ENCODE measurements at regions not wholly inside any gene's neighbourhood (a gene's known extent, or its start where the extent isn't known, plus 50 kb on each side); places are given as distances from the start of the nearest gene placed in this dataset.
"Not testable (repeated sequence)": the region's sequence is repeated elsewhere in the genome, so short reads cannot be mapped to it uniquely, and the experiment has no call there.

GRCh38 chr2:142572346-142573132 lies 304.9 kb upstream of the KYNU start:
- DNase-seq = no peak
- H3K9me3 Mint-ChIP-seq = peaks cover 16% of the 10 kb centered on the region
- no peak for TF ChIP-seq CTCF (IDR thresholded peaks at IDR 0.05)
- no peak overlapping the region for H3K4me3 Mint-ChIP-seq
- H3K36me3 Mint-ChIP-seq (ENCODE audit: low read depth) = peaks cover 4% of the 10 kb centered on the region; the same call in 1 of the 2 replicates
- H3K27ac Mint-ChIP-seq = no peak overlapping the region
- no peaks in the 10 kb centered on the region; the same call in 1 of the 2 replicates for H3K27me3 Mint-ChIP-seq (ENCODE audit: insufficient read depth)
- H3K4me1 Mint-ChIP-seq (ENCODE audit: low read depth) = no peaks in the 10 kb centered on the region

DNA sequence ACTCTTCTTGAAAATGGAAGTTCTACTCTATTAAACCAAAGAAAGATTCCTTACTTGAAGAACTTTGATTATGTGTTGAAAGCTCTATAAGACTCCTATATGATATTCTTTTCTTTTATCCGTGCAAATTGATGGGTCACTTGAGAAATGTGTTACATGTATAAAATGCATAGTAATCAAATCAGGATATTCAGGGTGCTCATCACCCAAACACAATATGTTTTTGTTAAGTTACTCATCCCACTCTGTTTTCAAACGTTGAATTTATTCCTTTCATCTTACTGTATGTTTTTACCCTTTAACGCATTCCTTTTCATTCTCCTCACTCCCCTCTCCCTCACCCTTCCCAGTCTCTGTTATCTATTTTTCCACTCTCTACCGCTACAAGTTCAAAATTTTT lies 305.5 kb upstream of the KYNU start:
- no peak for TF ChIP-seq CTCF (IDR thresholded peaks at IDR 0.05)
- Mint-ChIP-seq H3K4me3 (no peak overlapping the region), H3K27ac (no peak overlapping the region), H3K27me3 (ENCODE audit: insufficient read depth) (no peaks in the 10 kb centered on the region; the same call in 1 of the 2 replicates), H3K36me3 (ENCODE audit: low read depth) (peaks cover 4% of the 10 kb centered on the region; the same call in 1 of the 2 replicates), H3K9me3 (peaks cover 12% of the 10 kb centered on the region), H3K4me1 (ENCODE audit: low read depth) (no peaks in the 10 kb centered on the region)
- no peak for DNase-seq

GRCh38 chr2:142562900-142563299 lies 314.6 kb upstream of the KYNU start:
- Mint-ChIP-seq H3K36me3 (ENCODE audit: low read depth) (no peaks in the 10 kb centered on the region), H3K27ac (no peak overlapping the region), H3K27me3 (ENCODE audit: insufficient read depth) (no peaks in the 10 kb centered on the region; the same call in 1 of the 2 replicates), H3K4me3 (no peak overlapping the region), H3K9me3 (peaks cover 26% of the 10 kb centered on the region), H3K4me1 (ENCODE audit: low read depth) (no peaks in the 10 kb centered on the region)
- TF ChIP-seq CTCF (IDR thresholded peaks at IDR 0.05) = no peak
- no peak for DNase-seq

DNA sequence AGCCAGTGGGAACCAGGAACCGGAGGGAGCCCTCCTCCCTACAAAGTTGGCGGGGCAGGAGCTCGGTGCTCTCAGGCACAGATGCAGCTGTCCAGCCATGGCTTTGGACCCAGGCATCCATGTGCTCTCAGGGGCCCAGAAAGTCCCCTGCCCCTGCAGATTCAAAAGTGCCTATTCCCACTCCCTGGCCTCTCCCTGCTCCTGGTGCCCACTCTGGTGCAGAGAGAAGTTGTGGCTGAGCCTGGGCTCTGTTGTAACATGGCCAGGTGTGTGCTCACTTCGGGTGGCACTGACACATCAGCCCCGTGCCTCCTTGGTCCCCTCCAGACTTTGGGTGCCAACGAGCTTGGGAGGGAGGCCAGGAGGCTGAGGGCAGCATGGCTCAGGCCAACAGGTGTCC lies 315.8 kb upstream of the KYNU start:
- Mint-ChIP-seq H3K36me3 (ENCODE audit: low read depth) (no peaks in the 10 kb centered on the region), H3K4me3 (no peak overlapping the region), H3K27ac (no peak overlapping the region), H3K9me3 (peaks cover 34% of the 10 kb centered on the region), H3K4me1 (ENCODE audit: low read depth) (no peaks in the 10 kb centered on the region), H3K27me3 (ENCODE audit: insufficient read depth) (no peaks in the 10 kb centered on the region; the same call in 1 of the 2 replicates)
- no peak for TF ChIP-seq CTCF (IDR thresholded peaks at IDR 0.05)
- DNase-seq = no peak

- Mint-ChIP-seq H3K9me3 (peaks cover 31% of the 10 kb centered on the region), H3K36me3 (ENCODE audit: low read depth) (no peaks in the 10 kb centered on the region), H3K27ac (no peak overlapping the region), H3K4me3 (no peak overlapping the region), H3K4me1 (ENCODE audit: low read depth) (no peaks in the 10 kb centered on the region), H3K27me3 (ENCODE audit: insufficient read depth) (peaks cover 2% of the 10 kb centered on the region; the same call in 1 of the 2 replicates)
- no peak for DNase-seq
- no peak for TF ChIP-seq CTCF (IDR thresholded peaks at IDR 0.05)
Measured at GRCh38 chr2:142557391-142557790, 320.1 kb upstream of the KYNU start.

DNA sequence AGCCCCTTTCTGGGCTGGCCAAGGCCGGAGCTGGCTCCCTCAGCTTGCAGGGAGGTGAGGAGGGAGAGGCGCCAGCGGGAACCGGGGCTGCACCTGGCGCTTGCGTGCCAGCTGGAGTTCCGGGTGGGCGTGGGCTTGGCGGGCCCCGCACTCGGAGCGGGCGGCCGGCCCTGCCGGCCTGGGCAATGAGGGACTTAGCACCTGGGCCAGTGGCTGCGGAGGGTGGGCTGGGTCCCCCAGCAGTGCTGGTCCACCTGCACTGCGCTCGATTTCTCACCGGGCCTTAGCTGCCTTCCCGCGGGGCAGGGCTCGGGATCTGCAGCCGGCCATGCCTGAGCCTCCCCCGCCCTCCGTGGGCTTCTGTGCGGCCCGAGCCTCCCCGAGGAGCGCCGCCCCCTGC lies 331.5 kb upstream of the KYNU start:
- H3K9me3 Mint-ChIP-seq = peaks cover 53% of the 10 kb centered on the region
- H3K27me3 Mint-ChIP-seq (ENCODE audit: insufficient read depth); DNase-seq; H3K27ac Mint-ChIP-seq; H3K4me1 Mint-ChIP-seq (ENCODE audit: low read depth); H3K4me3 Mint-ChIP-seq; H3K36me3 Mint-ChIP-seq (ENCODE audit: low read depth): not testable (repeated sequence)

Data from HFFc6 (cell line).